GM18511 (cell line): ENCODE measurements at regions not wholly inside any gene's neighbourhood (a gene's known extent, or its start where the extent isn't known, plus 50 kb on each side); places are given as distances from the start of the nearest gene placed in this dataset.
"Not testable (repeated sequence)": the region's sequence is repeated elsewhere in the genome, so short reads cannot be mapped to it uniquely, and the experiment has no call there.

Source experiments
- ATAC-seq: cut with Tn5 transposase; IDR thresholded peaks from one replicate; pipeline ENCODE4 v1.9.1; 2021; ENCODE audit warnings: mild to moderate bottlenecking, moderate library complexity; ENCODE audit not compliant: unreplicated experiment

DNA sequence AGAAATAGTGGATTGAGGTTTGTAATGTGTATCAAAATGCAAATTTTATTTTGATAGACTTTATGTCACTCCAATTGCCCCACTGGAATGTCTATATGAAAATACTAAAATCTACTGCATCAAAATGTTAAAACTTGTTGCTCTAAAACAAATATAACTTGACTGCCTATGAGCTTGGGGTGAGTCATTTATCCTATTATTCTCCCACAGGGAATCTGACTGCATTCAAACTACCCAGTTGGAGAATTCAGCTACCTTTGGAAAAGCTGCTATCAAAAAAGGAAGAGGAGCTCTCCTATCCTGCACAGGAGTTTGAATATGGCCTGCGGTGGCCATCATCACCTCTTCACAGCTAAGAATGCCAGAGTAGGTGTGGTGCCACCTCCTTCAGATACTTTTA, 173.1 kb downstream of the KLHL28 start:
- ATAC-seq: no peak

DNA sequence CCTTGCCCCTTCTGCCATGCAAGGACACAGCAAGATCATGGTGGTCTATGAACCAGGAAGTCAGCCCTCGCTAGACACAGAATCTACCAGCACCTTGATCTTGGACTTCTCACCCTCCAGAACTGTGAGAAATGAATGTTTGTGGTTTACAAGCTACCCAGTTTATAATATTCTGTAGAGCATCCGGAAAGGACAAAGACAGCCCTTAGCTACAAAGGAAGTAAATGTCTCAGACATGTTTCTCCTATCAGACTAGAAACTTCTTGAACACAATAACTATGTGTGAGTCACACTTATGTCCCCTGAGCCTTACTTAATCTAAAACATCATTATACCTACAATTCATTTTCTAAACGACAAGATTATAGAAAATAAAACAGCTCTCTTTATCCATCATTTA, 176.7 kb downstream of the KLHL28 start:
- no peak for ATAC-seq

DNA sequence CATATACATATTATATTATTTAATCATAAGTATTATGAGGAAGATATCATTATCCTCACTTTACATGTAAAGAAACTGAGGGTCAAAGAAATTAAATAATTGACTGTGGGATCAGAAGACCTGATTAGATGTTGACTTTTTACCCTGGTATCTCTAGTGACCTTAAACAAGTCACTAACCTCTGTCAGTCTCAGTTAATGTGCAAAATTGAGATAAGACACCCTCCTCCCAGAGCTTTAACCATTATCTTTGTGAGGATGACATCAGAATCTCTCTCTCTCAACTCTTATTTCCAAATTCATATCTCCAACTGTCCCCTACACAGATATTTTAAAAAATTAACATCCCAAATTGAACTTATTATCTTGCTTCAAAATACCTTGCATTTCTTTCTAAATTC, 177.8 kb downstream of the KLHL28 start:
- no peak for ATAC-seq

DNA sequence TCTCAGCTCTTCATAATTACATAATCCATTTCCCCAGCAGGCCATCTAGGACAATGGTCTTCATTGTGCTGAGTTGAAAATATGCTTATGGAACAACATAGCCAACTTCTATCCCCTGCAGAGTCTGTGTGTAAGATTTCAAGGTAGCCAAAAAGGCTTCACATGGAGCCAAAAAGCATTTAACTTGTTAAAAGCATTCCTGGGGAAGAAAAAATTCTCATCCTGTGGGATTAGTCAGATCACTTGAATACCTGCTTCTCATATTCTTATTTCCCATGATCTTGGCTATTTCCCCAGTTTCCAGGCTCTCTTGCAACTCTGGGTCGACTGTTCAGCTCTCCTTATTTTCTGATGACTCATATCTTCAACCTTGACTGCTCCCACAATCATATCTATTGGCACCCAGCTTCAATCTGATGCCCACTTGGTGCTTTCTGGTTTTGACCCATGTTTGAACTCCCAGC, 178.9 kb downstream of the KLHL28 start:
- ATAC-seq: no peak

DNA sequence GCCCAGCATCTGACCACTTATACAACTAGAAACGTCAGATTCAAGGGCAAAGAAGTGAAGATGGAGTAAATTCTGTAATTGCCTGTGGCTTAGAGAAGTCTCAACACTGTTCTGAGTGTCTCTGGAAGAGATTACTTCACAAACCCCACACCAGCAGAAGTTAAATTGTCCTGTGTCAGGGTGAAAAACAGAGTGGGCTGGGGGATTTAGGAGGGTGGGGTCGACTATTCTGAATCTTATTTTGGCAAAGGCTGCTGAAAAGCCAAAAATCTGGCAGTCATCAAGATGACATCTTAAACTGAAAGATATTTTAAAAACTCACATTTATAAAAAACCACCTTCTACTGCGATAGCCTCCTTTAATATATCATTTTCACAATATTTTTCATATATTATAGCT, 180.8 kb downstream of the KLHL28 start:
- ATAC-seq: no peak

DNA sequence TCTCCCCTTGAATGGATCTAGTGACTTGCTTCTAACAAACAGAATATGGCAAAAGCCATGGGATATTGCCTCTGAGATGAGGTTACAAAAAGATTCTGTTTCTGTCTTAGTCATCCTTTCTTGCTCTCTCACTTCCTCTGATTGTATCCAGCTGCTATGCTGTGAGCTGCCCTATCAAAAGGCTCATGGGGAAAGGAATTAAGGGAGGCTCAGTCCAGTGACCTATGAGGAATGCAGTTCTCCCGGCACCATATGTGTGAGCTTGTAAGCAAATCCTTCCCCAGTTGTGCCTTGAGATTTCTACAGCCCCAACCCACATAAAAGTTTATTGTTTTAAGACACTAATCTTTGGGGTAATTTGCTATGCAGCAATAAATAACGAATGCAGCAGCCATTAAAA, 183.1 kb downstream of the KLHL28 start:
- peak; percentile 72 for ATAC-seq

DNA sequence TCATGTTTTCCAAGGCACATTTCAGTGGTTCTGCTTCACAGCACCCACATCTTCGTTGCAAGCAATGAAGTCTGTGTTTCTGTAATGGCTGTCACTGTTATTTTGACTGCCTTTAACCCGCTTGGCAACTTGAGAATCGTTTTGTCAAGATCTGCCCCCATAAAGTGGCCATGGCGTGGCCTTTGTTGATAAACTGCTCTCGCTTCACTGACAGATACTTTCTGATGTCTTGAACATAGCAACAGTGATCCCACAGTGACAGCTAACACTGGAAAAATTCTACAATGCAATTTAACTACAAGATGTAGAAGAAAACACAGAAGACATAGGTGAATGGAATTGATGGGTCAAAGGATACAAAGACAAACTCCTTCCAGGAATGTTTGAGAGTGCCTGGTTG, 184.2 kb downstream of the KLHL28 start:
- no peak for ATAC-seq

DNA sequence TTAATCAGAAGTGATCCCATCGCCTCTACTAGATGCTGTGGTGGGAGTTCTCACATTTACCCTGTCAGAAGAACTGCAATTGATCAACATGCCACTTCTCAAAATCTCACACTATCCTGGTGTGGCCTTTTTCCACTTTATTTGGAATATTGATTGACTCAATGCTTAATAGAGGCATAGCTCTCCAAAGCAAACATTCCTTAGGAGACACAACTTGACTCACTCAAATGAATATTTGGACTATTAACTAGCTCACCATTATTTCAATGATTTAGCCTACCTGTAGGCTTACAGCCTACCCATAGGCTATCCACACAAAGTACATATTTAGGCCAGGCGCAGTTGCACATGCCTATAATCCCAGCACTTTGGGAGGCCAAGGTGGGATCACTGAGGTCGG, 186.5 kb downstream of the KLHL28 start:
- no peak for ATAC-seq

DNA sequence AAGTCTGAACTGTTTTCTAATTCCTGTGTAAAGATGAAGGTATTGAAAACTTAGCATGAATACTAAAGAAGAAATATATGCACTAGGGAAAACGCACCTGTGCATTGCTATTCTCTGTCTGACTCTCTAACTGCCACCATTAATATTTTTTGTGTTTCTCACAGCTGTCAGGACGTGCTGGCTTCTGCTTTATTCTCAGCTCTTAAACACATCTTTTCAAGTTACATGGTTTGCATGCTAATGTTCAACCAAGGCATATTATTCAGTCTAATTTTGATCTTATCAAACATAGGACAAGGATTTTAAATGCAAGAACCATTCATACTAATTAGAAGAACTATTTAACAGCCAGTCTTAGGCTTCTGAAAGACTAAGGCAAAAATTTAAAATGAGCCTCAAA, 187.4 kb downstream of the KLHL28 start:
- ATAC-seq: no peak

DNA sequence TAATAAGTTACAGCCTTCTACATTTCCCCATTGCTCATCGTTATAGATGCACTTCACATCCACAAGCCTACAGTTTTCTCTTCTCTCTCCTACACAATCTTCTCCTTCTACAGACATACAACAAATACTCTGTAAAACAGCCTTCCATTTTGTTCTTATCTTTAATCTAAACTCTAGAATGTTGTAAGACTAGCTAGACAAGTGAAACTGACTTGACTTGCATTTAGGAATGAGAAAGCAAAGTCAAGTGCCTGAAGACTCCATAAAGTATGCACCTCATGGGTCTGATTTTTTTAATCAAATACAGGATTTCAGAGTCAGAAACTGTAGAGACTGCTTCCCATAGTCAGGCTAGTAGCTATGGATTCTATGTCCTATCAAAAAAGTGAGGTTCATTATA, 190.3 kb downstream of the KLHL28 start:
- no peak for ATAC-seq

DNA sequence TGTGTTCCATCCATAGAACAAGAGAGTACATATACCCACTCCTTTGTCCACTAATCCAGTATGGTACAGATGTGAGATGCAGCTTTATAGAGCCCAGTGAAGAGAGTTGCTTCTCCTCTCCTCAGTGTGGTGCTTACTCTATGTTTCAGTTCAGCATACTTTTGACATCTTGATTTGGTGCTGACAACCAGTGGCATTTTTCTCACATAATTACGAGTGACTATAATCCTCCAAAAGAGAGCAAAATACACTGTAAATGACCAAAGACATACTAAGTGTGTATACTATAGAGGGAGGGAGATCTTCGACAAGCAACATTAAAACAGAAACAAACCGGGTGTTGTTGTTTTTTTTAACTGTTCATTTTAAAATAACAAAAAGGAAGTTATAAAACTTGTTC, 191.5 kb downstream of the KLHL28 start:
- ATAC-seq: no peak

DNA sequence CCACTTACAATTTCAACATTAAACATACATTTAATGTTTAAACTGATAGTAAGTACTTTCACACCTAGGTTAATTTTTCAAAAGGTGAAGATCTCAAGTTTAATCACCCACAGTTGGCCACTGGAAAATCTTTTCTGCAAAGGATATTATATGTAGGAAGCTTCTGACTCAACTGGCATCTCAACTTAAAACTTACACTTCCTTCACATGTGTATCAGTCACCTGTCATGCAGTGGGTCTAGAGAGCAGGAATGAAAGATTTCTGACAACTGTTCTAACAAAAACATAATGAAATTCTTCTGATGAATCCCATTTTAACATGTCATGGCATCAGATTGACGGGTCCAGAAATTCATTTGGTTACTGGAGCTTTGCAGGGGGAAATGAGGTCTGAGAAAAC, 192.8 kb downstream of the KLHL28 start:
- ATAC-seq: no peak

DNA sequence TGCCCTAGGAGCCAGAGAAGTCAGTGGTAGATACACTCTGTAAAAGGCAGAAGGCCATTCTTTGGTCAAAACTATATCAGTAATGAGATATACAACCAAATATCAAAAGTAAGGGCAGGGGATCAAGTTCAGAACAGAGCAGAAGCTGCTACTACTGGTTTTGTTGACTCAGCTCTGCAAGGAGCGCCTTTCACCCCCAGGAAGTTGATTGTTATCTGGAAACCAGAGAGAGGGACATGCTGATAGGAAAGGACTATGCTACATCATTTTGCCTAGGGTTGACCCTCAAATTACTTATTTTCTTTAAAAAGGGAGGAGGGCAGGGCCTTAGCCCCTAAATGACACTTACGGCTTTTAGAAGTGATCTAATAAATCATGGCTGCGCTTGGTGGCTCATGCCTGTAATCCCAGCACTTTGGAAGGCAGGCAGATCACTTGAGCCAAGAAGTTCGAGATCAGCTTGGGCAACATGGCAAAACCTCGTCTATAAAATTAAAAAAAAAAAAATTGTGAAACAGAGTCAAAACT, 194.0 kb downstream of the KLHL28 start:
- ATAC-seq: no peak

DNA sequence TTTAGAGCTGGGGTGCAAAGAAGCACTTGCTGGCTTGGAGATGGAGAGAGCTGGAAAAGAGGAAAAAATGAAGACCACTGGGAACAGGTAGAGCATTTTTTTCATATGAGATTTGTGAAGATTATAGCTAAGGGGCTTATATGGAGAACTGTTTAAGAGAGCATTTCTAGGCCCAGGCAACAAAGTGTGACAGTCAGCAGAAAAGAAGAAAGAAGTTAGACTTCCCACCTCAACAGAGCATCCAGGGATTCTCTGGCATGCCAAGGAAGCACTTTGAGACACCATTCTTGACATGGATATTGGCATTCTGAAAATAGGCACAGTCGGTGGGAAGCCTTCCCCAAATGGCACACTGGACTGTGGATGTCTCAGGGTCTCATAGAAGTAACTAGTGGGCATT, 195.5 kb downstream of the KLHL28 start:
- no peak for ATAC-seq

DNA sequence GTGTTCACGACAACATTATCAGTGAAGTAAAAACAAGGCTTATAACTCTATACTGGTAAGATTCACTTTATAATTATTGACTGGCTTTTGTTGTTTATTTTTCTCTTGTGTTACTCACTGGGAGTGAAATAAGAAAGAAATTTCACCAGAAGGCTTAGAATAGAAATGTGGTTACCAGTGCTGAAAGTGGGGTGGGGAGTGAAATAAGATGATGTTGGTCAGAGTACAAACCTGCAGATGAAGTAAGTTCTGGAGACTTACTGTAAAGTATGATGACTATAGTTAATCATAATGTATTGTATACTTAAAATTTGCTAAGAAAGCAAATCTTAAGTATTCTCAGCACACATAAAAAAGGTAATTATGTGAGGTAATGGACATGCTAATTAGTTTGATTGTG, 198.4 kb downstream of the KLHL28 start:
- no peak for ATAC-seq

DNA sequence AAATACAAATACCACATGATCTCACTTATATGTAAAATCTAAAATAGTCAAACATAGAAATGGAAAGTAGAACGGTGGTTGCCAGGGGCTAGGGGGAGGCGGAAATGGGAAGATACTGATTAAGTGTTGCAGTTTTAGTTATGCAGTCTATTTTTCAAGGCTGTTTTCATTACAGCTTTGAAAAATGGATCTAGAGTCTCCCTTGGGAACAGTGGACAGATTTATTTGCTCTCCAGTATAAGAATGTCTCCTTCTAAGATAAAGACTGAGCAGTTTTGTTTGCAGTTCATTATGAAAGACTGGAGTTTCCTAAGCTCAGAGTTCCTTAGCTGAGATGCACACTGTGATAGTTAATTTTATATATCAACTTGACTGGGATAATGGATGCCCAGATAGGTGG, 202.5 kb downstream of the KLHL28 start:
- ATAC-seq: no peak

DNA sequence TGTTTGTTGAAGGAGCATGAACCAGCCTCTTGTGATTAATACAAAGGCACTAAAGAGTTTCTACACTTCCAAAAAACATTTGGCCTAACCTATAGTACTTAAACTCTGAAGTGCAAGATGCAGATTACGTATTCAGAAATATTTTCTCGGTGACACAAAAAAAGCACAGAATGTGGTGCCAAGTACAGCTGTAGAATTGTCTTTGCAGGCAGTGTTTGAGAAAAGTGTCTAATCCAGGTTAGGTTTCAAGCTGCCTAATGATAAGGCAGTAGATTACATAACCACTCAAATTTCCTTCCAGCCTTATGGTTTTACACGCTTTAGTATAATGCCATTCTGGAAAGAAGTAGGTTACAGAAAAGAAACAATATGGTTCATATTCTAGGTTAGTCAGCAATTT, 205.2 kb downstream of the KLHL28 start:
- ATAC-seq: no peak

DNA sequence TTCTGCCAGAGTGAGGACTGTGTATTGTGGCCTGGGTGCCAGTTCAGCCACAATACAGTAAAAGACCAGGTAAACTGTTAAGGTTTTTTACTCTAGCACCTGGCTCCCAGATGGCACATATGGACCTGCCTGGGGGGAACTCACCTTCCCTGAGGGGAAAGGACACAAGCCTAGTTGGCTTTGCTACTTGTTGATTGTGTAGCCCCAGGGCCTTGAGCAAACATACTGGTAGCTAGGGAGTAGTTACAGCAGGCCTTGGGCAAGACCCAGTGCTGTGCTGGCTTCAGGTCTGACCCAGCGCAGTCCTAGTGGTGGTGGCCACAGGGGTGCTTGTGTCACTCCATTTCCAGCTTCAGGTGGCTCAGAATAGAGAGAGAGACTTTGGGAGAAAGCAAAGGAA, 216.4 kb downstream of the KLHL28 start:
- no peak for ATAC-seq

DNA sequence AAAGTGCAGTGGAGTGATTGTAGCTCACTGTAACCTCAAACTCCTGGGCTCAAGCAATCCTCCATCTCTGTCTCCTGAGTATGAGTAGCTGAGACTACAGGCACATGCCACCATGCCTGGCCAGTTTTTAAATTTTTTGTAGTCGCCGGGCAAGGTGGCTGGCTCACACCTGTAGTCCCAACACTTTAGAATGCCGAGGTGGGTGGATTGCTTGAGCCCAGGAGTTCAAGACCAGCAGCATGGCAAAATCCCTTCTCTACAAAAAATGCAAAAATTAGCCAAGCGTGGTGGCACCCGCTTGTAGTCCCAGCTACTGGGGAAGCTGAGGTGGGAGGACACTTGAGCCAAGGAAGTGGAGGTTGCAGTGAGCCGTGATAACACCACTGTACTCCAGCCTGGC, 219.5 kb downstream of the KLHL28 start:
- no peak for ATAC-seq

DNA sequence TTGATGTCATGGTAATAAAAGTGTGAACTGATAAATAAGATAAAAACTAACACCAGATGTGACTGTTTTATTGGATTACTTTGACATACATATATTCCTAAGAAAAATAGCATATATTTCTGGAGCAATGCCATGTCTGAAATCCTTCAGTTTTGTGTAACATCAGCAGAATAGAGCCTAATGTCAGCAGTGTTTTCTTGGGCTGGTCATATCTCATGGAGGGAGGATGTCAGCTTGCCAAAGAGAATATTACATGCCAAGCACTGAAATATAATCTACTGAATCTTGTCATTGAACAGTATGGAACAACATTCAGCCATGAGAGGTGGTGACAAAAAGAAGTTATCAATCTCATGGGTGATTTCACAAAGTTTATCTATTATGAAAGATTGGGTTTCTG, 220.3 kb downstream of the KLHL28 start:
- no peak for ATAC-seq

DNA sequence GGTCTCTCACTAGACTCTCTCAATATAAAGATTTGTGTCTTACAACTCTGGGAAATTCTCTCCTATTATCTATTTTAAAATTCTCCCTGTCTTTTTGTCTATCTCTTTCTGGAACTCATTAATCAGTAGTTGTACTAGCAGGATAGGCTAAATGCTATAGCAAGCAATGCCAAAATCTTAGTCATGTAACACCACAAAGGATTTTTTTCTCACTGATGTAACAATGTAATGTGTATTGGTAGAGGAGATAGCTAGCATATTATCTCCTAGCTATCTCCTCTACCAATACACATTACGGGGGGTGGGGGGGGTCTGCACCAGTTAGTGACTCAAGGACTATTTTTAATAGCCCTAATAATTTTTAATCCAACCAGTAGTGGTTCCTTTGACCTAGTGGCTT, 225.4 kb downstream of the KLHL28 start:
- ATAC-seq: no peak

DNA sequence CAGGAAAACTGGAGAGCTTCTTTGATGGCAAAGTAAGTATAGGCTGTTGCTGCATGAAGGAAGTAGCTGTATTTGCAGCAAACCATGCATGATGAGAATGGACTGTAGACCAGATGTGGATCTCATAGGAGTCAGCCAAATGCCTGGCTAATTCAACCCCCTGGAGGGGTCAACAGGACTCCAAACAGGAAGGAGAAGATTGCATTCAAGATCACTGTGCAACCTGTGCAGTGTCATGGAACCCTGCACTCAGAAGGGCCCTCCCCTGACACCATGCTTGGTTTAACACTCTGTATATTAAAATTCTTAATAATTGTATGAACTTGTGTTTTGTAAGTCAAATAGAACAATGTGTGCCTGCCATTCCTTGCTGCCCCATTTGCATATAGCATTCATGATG, 225.1 kb upstream of the FSCB start:
- ATAC-seq: no peak

DNA sequence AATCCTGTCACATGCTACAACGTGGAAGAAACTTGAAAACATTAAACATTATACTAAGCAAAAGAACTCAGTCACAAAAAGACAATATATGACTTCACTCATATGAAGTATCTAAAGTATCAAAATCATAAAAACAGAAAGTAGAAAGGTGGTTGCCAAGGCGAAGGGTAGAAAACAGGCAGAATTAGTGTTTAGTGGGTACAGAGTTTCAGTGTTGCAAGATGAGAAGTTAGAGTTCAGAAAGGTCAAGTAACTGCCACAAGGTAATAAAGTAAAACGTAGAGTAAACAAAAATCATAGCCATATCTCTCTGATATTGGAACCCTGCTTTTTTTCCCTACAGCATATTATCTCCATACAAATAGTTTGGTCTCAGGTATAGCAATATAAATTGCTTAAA, 223.8 kb upstream of the FSCB start:
- no peak for ATAC-seq

DNA sequence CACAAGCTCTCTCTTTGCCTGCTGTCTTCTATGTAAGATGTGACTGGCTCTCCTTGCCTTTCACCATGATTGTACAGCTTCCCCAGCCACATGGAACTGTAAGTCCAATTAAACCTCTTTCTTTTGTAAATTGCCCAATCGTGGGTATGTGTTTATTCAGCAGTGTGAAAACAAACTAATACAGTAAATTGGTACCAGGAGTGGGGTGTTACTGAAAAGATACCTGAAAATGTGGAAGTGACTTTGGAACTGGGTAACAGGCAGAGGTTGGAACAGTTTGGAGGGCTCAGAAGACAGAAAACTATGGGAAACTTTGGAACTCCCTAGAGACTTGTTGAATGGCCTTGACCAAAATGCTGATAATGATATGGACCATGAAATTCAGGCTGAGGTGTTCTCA, 214.3 kb upstream of the FSCB start:
- not testable (repeated sequence) for ATAC-seq
